NOMO-1 (cell line): ENCODE measurements at regions not wholly inside any gene's neighbourhood (a gene's known extent, or its start where the extent isn't known, plus 50 kb on each side); places are given as distances from the start of the nearest gene placed in this dataset.
"Not testable (repeated sequence)": the region's sequence is repeated elsewhere in the genome, so short reads cannot be mapped to it uniquely, and the experiment has no call there.

Experiments used
- DNase-seq, 2 experiments: peaks; one replicate each; lab custom pipeline; 2025; ENCODE audit not compliant: unreplicated experiment in 2 of 2; lab: John Stamatoyannopoulos, UW

DNA sequence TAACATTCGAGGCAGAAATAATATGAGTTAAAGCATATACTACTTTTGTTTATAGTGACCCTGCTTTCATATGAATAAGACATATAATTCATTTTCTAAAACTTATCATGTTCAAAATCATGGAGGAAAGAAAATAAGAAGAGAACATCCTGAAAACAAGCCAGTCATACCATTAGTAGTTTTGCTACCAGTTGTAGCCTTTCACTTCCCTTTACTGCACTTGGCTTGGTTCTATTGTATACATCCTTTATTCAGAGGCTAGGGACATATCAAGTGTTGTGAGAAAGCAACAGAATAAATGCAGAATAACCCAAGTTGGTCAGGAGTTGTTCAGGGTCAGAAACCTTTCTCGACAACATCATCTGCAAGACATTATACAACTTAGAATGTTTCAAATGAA, 598.7 kb downstream of the SOX5 start:
- peak in 1 of 2 experiments; percentile 70 for DNase-seq

DNA sequence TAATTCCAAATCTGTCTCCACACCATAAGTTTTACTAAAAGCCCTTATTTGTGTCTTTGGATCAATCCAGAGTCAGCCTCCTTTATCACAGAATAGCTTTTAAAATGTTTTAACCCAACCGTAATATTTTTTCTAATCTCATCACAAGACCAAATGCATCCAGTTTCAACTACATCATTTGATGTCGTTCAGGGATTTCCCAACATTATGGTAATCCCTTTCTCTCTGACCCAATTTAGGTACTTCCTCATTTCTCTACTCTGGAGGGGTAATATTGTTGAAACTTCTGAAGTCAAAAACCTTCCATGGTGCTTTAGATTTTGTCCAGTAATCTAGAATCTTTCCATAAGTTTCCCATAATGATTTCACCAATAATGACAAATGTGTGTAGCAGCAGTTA, 596.8 kb downstream of the SOX5 start:
- DNase-seq = peak; percentile 61 to 87

DNA sequence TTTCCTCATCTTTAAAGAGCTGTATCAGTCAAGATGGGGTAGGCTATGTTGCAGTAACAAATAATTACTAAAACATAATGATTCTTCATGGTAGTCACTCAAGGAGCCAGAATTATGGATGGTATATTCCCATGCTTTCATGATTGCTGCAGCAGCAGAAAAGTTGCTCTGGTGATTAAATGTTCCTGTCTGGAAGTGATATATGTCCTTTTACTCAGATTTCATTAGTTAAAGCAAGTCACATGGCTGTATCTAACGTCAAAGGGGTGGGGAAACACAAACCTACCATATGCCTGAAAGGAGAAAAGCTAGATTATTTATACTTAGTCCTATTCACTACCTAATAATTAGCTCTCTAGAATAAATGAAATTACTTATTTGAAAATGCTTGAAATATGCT, 594.7 kb downstream of the SOX5 start:
- no peak for DNase-seq

DNA sequence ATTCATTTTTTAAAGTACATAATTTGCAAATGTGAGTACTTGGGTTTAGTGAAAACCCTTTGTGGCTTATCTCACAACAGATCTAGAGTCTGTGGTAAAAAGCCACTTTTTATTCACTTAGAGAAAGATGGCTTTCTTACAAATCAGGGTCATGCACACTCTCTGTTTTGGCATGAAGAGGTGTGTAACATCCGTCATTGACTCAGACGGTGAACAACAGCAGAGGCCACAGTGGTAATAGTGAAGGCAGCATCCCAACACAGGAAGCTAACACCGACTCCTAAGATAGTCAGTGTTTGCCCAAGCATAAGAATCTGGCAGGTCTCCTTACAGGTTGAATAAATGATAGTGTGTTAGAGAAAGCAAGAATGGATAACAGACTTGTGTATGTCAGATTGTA, 593.0 kb downstream of the SOX5 start:
- no peak for DNase-seq

DNA sequence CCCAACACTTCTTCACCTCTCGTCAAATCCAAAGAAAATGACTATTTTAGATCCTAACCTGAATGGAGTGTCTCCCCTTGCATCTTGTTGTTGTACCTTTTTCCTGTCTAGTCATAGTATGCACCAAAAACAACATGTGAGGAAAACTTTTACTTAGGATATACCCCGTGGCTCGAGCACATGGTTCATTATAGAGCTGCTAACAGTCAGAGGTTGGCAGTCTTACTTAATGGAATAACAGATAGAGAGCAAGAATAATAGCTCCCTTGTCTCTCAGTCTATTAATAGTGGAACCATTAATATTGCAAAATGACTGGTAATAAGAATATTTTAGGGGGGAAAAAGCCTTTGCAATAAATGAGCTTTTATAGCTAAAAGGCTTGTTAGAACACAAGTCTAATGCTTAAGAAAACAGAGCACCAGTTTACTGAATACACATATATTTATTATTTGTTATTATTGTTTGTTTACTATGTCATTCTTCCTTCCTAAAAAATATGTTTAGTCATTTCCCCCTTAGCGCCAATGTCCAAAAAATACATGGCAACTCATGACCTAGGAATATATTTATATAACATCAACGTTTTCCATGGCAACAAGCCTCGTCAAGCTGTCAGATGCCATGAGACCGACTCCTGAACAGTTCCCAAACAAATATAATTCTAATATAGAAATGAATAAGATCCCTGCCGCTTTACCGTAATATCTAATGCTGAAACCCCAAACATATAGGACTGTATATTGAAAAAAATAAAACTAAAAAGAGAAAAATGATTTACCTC, 592.4 kb downstream of the SOX5 start:
- DNase-seq = no peak

DNA sequence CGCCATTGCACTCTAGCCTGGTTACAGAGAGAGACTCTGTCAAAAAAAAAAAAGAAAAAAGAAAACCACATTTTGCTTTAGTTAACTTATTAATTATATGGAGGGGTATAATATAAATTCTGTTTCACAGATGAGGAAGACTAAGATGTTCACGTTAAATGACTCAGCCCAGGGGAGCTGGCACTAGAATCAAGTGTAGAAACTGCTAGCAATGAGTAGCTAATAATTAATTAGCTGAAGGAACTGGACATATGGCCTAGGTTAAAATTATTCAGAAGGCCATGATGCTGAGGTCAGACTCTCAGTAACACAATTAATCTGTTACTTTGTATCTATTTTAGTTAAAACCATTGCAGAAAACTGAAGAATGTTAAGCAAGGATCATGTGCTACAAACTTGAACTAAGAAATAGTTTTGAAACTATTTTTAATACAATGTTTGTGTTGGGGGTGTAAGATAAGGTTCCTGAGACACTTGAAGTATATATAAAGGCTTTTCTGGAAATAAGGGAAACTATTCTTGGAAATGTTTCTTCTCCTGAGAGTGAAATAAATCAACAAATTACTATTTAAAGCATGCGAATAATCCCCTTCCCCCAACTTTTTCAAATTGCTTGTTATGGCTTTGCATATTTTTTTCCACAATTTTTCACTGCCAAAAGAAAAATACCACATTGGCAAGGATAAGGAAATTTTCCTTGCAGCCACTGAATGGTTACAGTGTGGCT, 589.3 kb downstream of the SOX5 start:
- no peak for DNase-seq

DNA sequence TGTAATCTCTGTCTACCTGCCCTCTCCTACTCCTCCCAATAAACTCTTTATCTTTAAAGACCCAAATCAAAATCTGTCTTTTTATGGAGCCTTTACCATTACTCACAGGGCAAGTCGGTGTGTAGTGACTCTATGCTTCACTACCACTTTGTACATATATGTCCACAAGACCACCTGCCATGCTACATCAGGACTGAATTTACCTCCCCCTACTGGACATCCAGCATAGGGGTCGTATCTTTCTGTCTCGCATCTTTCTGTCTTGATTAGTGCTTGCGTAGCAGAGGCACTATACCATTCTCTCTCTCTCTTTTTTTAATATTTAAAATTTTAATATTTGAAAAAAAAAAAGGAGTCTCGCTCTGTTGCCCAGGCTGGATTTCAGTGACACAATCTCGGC, 587.5 kb downstream of the SOX5 start:
- DNase-seq = no peak

DNA sequence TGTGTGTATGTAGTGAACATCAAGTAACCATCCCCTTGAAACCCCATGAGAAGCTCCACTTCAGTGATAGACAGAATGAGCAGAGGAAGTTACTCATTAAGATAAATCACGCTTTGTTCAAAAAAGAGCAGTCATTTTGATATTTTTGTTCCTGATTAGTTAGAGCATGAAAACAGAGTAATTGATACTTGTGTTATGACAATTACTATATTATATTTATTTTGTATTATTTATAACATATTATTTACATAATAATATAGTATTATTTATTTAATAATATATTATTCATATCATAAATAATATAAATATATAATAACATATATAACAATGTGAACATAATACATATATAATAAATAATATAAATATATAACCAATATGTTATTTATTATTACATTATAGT, 580.9 kb downstream of the SOX5 start:
- no peak for DNase-seq

DNA sequence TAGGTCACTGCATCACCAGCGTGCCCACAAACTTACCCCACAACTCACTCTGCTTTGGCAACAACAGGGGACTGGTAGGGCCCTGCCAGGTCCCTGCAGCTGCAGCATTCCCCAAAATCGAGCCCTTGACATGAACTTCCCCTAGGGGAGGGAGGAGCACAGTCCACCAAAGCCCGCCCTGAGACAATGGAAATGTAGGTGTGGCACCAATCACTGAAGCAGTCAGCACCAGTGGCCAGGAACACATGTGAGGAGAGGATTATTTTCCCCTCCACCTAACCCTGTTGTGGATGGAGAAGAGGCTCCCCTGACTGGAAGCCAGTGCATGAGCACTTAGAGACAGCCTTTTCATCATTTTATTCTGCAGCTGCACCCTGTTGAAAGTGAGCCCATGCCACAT, 573.8 kb downstream of the SOX5 start:
- DNase-seq = no peak

DNA sequence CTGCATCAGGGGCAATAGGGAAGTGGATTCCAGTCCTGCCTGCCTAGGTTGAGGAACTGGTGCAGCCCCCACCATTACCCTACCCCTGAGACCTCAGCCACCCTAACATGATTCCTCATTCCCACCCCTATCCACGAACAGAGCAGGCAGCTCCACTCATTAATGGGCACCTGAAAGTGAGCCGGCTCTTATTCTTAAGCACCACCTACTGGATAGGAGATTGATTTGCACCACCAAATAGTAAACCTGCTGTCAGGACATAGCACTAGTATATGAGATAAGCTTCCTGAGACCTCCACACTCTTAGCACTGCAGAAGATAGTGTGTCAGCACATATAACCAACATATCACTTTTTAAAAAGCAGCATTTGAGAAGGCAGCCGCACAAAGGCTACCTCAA, 573.2 kb downstream of the SOX5 start:
- DNase-seq = no peak

DNA sequence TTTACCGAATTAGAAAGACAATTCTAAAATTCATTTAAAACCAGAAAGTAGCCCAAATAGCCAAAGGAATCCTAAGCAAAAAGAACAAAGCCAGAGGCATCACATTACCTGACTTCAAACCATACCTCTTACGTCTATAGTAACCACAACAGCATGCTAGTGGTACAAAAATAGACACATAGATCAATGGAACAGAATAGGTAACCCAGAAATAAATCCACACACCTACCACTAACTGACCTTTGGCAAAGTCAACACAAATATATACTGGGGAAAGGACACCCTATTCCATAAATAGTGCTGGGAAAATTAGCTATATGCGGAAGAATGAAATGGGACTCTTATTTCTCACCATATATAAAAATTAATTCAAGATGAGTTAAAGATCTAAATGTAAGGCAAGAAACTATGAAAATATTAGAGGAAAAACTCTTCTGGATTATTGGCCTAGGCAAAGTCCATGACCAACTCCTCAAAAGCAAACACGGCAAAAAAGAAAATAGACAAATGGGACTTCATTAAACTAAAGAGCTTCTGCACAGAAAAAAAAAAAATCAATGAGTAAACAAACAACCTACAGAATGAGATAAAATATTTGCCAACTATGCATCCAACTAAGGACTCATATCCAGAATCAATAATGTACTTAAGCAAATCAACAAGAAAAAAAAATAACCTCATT, 568.9 kb downstream of the SOX5 start:
- DNase-seq = no peak

DNA sequence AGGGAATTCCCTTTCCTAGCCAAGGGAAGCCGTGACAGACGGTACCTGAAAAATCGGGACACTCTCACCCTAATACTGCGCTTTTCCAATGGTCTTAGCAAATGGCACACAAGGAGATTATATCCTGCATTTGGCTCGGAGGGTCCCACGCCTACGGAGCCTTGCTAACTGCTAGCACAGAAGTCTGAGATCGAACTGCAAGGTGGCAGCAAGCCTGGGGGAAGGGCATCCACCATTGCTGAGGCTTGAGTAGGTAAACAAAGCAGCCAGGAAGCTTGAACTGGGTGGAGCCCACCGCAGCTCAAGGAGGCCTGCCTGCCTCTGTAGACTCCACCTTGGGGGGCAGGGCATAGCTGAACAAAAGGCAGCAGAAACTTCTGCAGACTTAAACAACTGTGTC, 560.6 kb downstream of the SOX5 start:
- DNase-seq = not testable (repeated sequence)

DNA sequence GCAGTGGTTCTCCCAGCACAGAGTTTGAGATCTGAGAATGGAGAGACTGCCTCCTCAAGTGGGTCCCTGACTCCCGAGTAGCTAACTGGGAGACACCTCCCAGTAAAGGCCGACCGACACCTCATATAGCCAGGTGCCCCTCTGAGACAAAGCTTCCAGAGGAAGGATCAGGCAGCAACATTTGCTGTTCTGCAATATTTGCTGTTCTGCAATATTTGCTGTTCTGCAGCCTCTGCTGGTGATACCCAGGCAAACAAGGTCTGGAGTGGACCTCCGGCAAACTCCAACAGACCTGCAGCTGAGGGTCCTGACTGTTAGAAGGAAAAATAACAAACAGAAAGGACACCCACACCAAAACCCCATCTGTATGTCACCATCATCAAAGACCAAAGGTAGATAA, 560.2 kb downstream of the SOX5 start:
- DNase-seq = not testable (repeated sequence)

DNA sequence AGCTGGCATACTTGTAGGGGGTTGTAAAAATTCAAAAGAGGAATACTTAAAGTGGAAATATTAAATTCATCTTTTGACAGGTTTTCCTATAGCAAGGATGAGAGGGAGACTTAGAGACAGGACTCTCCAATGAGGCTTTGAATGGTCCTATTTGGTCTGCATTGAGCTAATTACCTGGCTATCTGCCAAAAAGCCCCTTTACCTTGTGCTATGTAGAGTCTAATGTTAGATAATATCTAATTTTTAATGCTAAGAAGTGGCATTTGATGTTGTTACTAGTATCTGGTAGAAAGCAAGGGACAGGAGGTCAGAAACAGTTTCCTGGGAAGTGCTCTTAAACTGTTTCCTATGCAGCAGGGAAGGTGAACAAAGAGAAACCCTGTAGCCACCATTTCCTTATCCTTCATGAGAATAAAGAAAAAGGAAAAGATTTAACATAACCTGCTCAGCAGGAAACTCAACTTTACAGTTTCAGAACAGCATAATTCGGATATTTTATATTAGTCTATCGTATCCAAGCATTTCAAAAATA, 550.0 kb downstream of the SOX5 start:
- no peak for DNase-seq

DNA sequence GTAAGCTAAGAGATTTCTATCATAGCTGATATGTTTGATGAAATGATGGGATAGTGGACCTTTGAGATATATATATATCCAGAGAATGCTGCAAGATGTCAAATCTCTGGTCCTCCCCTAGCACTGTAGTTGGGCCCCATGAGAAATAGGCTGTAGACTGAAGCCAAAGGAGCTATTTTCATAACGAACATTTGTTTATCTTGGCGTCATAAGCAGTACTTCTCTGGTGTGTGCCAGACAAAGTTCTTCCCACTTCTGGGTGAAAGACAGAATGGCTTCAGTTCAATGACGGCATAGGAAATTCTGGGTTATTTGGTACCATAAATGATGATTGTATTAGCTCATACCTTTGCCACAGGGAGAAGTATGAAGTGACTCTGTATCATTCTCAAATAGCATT, 534.3 kb downstream of the SOX5 start:
- DNase-seq = no peak

DNA sequence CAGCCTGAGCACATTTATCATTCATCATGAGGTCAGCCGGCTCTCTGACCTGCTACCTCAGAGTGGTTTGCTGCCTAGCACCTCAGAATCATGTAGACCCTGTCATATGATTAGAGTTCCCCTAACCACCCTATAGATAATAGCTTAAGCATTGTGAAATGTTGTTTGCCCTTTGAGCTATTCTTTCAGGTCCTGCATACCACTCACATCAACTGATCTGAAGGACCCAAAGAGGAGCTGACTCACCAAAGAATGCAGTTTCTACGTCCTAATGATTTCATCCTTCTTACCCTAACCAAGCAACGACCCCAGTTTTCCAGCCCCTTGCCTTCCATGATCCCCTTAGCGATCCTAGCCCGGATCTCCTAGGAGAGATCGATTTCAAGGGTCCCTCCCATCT, 527.9 kb downstream of the SOX5 start:
- DNase-seq = no peak

DNA sequence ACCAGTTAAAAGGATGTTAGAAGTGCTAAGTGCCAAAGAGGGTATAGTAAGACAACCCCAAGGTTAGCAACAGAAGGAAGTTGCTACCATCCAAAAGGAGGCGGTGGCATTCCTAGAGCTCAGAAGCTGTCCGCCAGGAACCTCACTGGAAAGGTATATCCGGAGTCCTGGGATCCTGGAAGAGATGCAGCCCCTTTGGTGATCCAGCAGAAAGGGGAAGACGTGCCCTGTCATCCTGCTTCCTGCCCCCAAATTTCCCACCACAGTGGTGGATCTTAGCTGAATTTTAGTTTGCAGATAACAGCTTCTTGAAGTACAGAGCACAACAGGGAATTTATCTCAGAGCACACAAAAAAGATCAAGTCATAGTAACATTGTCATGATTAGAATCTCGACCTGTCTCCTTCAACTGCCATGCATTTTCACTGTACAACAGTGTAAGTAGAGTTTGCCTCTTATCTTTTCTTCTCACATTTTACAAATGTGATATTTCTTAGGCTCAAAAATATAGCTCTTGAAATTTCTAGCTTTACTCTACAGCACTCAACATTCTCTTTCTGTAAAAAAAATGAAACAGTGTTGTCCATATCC, 526.3 kb downstream of the SOX5 start:
- DNase-seq = no peak

DNA sequence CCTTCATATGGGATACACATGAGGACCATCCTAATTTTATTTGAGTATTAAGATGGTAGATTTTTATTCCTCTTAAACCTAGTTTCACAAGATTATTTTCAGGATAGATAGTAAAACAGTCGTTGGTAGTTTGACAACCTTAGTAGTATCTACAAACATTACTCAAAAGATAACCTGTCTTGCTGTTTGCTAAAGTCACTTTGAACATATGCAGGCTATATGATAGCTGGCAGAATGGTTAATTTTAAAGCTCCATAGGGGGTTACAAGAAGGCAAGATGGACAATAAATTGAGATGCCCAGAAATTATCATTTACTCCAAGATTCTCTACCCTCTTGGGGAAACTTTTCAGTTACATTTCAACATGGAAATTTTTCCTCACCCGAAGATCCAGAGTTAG, 525.7 kb downstream of the SOX5 start:
- DNase-seq = no peak

DNA sequence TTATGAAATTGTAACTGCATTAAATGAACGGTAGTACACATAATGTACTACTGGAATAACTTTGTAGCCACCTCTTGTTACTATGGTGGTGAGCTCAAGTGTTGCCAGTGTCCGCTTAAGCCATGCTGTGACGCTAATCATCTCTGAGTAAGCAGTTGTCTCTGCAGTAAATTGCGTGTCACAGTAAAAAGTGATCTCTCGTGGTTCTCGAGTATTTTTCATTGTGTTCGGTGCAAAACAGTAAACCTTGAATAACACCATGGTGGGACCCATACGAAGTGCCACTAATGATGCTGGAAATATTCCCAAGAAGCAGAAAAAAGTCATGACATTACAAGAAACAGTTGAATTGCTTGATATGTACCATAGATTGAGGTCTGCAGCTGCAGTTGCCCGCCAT, 524.8 kb downstream of the SOX5 start:
- DNase-seq = no peak

DNA sequence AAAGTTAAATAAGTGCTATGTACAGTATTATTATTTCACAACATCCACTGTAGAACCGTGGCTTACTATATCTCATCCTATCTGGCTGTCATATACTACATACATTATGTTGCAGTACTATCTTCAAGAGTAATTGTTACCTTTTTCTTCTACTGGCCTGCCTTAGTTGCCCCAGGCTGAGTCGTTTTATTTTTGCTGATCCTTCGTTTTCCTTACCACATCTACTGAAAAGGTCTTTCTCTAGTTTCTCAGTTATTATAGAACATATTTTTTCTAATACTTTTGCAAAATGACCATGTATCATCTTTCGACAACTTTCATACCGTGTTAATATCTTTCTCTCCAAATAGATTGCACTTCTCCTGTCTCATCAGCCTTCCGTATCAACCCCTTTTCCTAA, 523.1 kb downstream of the SOX5 start:
- no peak for DNase-seq

DNA sequence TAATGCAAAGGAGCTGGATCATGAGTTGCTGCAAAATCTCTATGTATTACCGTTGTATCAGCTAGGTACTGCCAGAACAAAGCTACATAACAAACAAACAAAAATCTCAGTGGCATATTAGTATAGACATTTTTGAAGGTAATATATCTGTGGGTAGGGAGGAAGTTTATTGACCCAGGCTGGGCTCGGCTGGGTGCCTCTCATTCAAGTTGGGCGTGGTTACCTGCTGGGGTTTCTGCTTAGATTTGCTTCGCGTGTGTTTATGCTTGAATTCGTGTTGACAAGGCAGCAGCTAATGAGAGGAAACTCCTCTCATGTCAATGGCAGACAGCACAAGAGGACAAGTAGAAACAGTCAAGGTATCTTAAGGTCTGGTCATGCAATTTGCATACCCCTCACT, 520.7 kb downstream of the SOX5 start:
- DNase-seq = no peak
